Endothelial cell of umbilical vein (primary cell): ENCODE measurements at regions not wholly inside any gene's neighbourhood (a gene's known extent, or its start where the extent isn't known, plus 50 kb on each side); places are given as distances from the start of the nearest gene placed in this dataset.

Experiments
- CTCF ChIP-seq, 2 donors: IDR thresholded peaks; 1 replicate in 1 of 2; 2 replicates in 1 of 2; pipeline ENCODE4 v1.5.1; 2011; ENCODE audit warnings: low read length in 2 of 2, mild to moderate bottlenecking in 2 of 2, moderate library complexity in 2 of 2, control low read depth in 1 of 2, inconsistent platforms in 1 of 2, low read depth in 1 of 2; ENCODE audit not compliant: insufficient read depth in 1 of 2; ENCODE audit errors: extremely low read depth in 1 of 2
- FOS ChIP-seq: IDR thresholded peaks from 2 replicates; pipeline ENCODE4 v1.6.1; 2011; ENCODE audit warnings: mild to moderate bottlenecking, low read length, moderate library complexity, borderline replicate concordance; ENCODE audit not compliant: insufficient read depth
- JUN ChIP-seq: IDR thresholded peaks from 2 replicates; pipeline ENCODE4 v1.6.1; 2011; ENCODE audit warnings: borderline replicate concordance, low read depth; ENCODE audit not compliant: insufficient read length, insufficient read depth
- POLR2A ChIP-seq: IDR thresholded peaks from 2 replicates; pipeline ENCODE4 v1.6.1; 2012; ENCODE audit warnings: low read depth, mild to moderate bottlenecking, control low read depth, low read length
- POLR2AphosphoS5 ChIP-seq: IDR thresholded peaks from 2 replicates; pipeline ENCODE4 v1.6.1; 2012; ENCODE audit warnings: low read depth, mild to moderate bottlenecking, control low read depth, low read length, moderate library complexity; ENCODE audit not compliant: insufficient read depth

DNA sequence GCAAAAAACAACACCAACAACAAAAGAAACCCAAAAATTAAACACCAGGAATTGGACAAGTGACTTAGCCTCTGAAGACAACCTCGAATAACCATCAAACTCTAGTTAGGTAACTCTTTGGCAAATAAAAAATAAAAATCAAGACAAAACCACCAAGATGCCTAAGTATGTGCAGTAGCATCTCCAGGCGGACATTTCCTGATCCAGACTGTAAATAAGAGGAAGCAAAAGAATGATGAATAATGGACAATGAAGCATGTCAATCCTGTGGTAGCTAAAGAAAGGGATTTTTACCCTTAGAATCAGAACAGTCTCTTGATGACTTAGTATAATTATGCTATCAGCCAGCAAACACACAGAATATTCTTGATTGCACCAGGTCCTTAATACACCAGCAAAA, 276.7 kb upstream of the DIAPH2 start:
- no peak for TF ChIP-seq POLR2A
- no peak for TF ChIP-seq CTCF (IDR thresholded peaks at IDR 0.05; ENCODE audit: extremely low read depth in 1 of 2, insufficient read depth in 1 of 2, low read depth in 1 of 2, low read length in 2 of 2)
- no peak for TF ChIP-seq JUN
- TF ChIP-seq FOS: no peak
- no peak for TF ChIP-seq POLR2AphosphoS5
